ENCODE measurements at regions not wholly inside any gene's neighbourhood (a gene's known extent, or its start where the extent isn't known, plus 50 kb on each side); places are given as distances from the start of the nearest gene placed in this dataset.

GRCh38 chr10:3485057-3485686, 299.8 kb downstream of the KLF6 start:
- no peaks in the 10 kb centered on the region for H3K9me2 ChIP-seq
- DNase-seq, result no peak
- H3K36me3 ChIP-seq (replicated peaks in 1 of 2; ENCODE audit: control insufficient read depth in 1 of 2, insufficient read depth in 2 of 2, low read length in 1 of 2), result no peaks in the 10 kb centered on the region
- H3K9ac ChIP-seq, result no peak overlapping the region
- H4K20me1 ChIP-seq (ENCODE audit: insufficient read depth), result no peaks in the 10 kb centered on the region
- H3K9me3 ChIP-seq, result no peaks in the 10 kb centered on the region
- H3K27me3 ChIP-seq (ENCODE audit: insufficient read depth), result no peaks in the 10 kb centered on the region
- TF ChIP-seq FOSL2 (IDR thresholded peaks at IDR 0.05; ENCODE audit: borderline replicate concordance, low read depth) (no peak), CHD2 (IDR thresholded peaks at IDR 0.05; ENCODE audit: low read length, partially characterized antibody) (no peak), MXI1 (IDR thresholded peaks at IDR 0.05; ENCODE audit: low read depth, low read length) (no peak), FOXJ3 (CRISPR knock-in tag; IDR thresholded peaks at IDR 0.05) (no peak), USF2 (IDR thresholded peaks at IDR 0.05; ENCODE audit: borderline replicate concordance, low read depth, low read length) (no peak), USF1 (IDR thresholded peaks at IDR 0.05; ENCODE audit: borderline replicate concordance, low read depth) (no peak), EP300 (IDR thresholded peaks at IDR 0.05; ENCODE audit: borderline replicate concordance in 1 of 2, low read depth in 1 of 2, low read length in 1 of 2) (no peak)
- H3K4me1 ChIP-seq (ENCODE audit: control insufficient read depth in 1 of 2, insufficient read depth in 2 of 2, low read depth in 1 of 2, low read length in 1 of 2), result peaks cover 11 to 18% of the 10 kb centered on the region in 2 experiments; a peak in 2 of 4 replicates
- 96% methylated on average over 15 of the region's 15 CpGs for WGBS (ENCODE audit: low lambda C conversion rate)
- ChIA-PET POLR2A (no interaction called here), CTCF (no interaction called here)
- no peaks in the 10 kb centered on the region for H3K79me2 ChIP-seq (ENCODE audit: insufficient read depth)
- H3K4me3 ChIP-seq (ENCODE audit: low read depth in 2 of 2, low read length in 1 of 2), result no peak overlapping the region
- peaks cover 8% of the 10 kb centered on the region for H3F3A ChIP-seq (replicated peaks; ENCODE audit: insufficient read depth)
- H3K27ac ChIP-seq (ENCODE audit: low read depth in 2 of 2, low read length in 1 of 2), result no peak overlapping the region
- H2AFZ ChIP-seq (ENCODE audit: low read depth), result no peak overlapping the region
- H3K4me2 ChIP-seq, result no peak overlapping the region

- 91% methylated on average over 15 of the region's 18 CpGs for WGBS (ENCODE audit: low lambda C conversion rate)
These were observed 300.5 kb downstream of the KLF6 start for GRCh38 chr10:3484306-3485056.

More at GRCh38 chr10:3484306-3485056, 300.5 kb downstream of the KLF6 start:
- Histone ChIP-seq H4K20me1 (ENCODE audit: insufficient read depth) (no peaks in the 10 kb centered on the region), H3K9ac (no peak overlapping the region), H3F3A (replicated peaks; ENCODE audit: insufficient read depth) (peaks cover 8% of the 10 kb centered on the region), H3K79me2 (ENCODE audit: insufficient read depth) (no peaks in the 10 kb centered on the region), H3K4me3 (ENCODE audit: low read depth in 2 of 2, low read length in 1 of 2) (no peak overlapping the region), H3K9me3 (no peaks in the 10 kb centered on the region), H3K9me2 (no peaks in the 10 kb centered on the region), H3K4me1 (ENCODE audit: control insufficient read depth in 1 of 2, insufficient read depth in 2 of 2, low read depth in 1 of 2, low read length in 1 of 2) (peaks cover 11 to 18% of the 10 kb centered on the region in 2 experiments; a peak in 2 of 4 replicates), H3K4me2 (no peak overlapping the region), H2AFZ (ENCODE audit: low read depth) (no peak overlapping the region), H3K27ac (ENCODE audit: low read depth in 2 of 2, low read length in 1 of 2) (no peak overlapping the region), H3K36me3 (replicated peaks in 1 of 2; ENCODE audit: control insufficient read depth in 1 of 2, insufficient read depth in 2 of 2, low read length in 1 of 2) (no peaks in the 10 kb centered on the region), H3K27me3 (ENCODE audit: insufficient read depth) (no peaks in the 10 kb centered on the region)
- ChIA-PET POLR2A (no interaction called here), CTCF (no interaction called here)
- TF ChIP-seq POLR2AphosphoS5 (IDR thresholded peaks at IDR 0.05; ENCODE audit: low read depth, low read length) (no peak), MEF2A (IDR thresholded peaks at IDR 0.05; ENCODE audit: borderline replicate concordance, low read depth) (no peak), MAX (IDR thresholded peaks at IDR 0.05; ENCODE audit: low read depth) (no peak), JUND (IDR thresholded peaks at IDR 0.05) (no peak), EZH2phosphoT487 (IDR thresholded peaks at IDR 0.05; ENCODE audit: borderline replicate concordance, low read depth) (no peak), EP300 (IDR thresholded peaks at IDR 0.05; ENCODE audit: borderline replicate concordance in 1 of 2, low read depth in 1 of 2, low read length in 1 of 2) (no peak), USF1 (IDR thresholded peaks at IDR 0.05; ENCODE audit: borderline replicate concordance, low read depth) (no peak), YY1 (IDR thresholded peaks at IDR 0.05; ENCODE audit: low read depth) (no peak), TCF12 (IDR thresholded peaks at IDR 0.05) (no peak), FOSL2 (IDR thresholded peaks at IDR 0.05; ENCODE audit: borderline replicate concordance, low read depth) (no peak), MXI1 (IDR thresholded peaks at IDR 0.05; ENCODE audit: low read depth, low read length) (no peak), RAD21 (IDR thresholded peaks at IDR 0.05; ENCODE audit: low read length) (no peak), TAF1 (IDR thresholded peaks at IDR 0.05; ENCODE audit: borderline replicate concordance, low read depth, low read length) (no peak), FOXJ3 (CRISPR knock-in tag; IDR thresholded peaks at IDR 0.05) (no peak), RCOR1 (IDR thresholded peaks at IDR 0.05; ENCODE audit: low read length) (no peak), RFX5 (IDR thresholded peaks at IDR 0.05; ENCODE audit: low read length) (no peak)
- DNase-seq, result no peak

Data from SK-N-SH (cell line).